Pancreas (tissue), 10 donors: ENCODE measurements at regions not wholly inside any gene's neighbourhood (a gene's known extent, or its start where the extent isn't known, plus 50 kb on each side); places are given as distances from the start of the nearest gene placed in this dataset.
"Not testable (repeated sequence)": the region's sequence is repeated elsewhere in the genome, so short reads cannot be mapped to it uniquely, and the experiment has no call there.

ENCODE experiments used
- ATAC-seq, 4 donors: fragments of 200-7000 bp; cut with Tn5 transposase; one replicate each; pipeline versions ENCODE4 v1.8.0 to v1.9.1; 2020; ENCODE audit warnings: mild to moderate bottlenecking in 4 of 4, moderate library complexity in 4 of 4
- DNase-seq, 6 donors: peaks; one replicate each; pipeline ENCODE4 v3.0.0-alpha.2; 2020
- FAIRE-seq: peaks from 2 replicates; lab custom pipeline; 2012; peaks lifted over from hg19 to GRCh38; lab: Jason Lieb, UNC
- H3K27ac ChIP-seq, 4 donors: fragments of 200-600 bp; sonication (generic); 1 replicate in 3 of 4; 2 replicates in 1 of 4; pipeline versions ENCODE4 v1.5.0 to v1.8.0; 2020
- H3K27me3 ChIP-seq, 4 donors: fragments of 200-600 bp; one replicate each; pipeline ENCODE4 v1.8.0; 2021
- H3K36me3 ChIP-seq, 3 donors: fragments of 200-600 bp; sonication (generic) in 1 of 3; one replicate each; pipeline versions ENCODE4 v1.5.0 to v1.8.0; 2020 to 2021
- H3K4me1 ChIP-seq, 3 donors: fragments of 200-600 bp; one replicate each; pipeline ENCODE4 v1.8.0; 2021
- H3K4me3 ChIP-seq, 4 donors: fragments of 200-600 bp; sonication (generic) in 2 of 4; one replicate each; pipeline versions ENCODE4 v1.5.0 to v1.8.0; 2020 to 2021
- H3K9me3 ChIP-seq, 4 donors: fragments of 200-600 bp; one replicate each; pipeline ENCODE4 v1.8.0; 2021
- WGBS, 2 donors: extraction: QIAGEN DNeasy Blood & Tissue Kit; methylation state at CpG; one replicate each; pipeline ENCODE4 v1.1.7; 2013; 5-methylcytosine and 5-hydroxymethylcytosine counted together
- intact Hi-C, 3 donors: fragments of 100-400 bp; cut with DNase I; formaldehyde crosslinking; loops; one replicate each; pipeline versions ENCODE4 v1.11.1 to v1.14.2; 2022
- TF ChIP-seq, protein P1 (sequence below), 4 donors: fragments of 200-600 bp; sonication (generic) in 3 of 4; IDR thresholded peaks; one replicate each; pipeline versions ENCODE4 v1.5.0 to v1.8.0; 2021; ENCODE audit warnings: antibody characterized with exemption in 4 of 4
- donor health status: healthy with polysubstance abuse.
- donor health status: DM: no; HTN: no; CAD: no; lungs with moderate emphysema.
- donor health status: DM: no; HTN: no; CAD: no.
- donor health status: control.
- donor health status: control.
- donor health status: Bipolar disorder and iron deficiency.
- donor health status: DM: yes; HTN: yes; CAD: no.
- donor health status: DM: no; HTN: no; CAD: no.
- donor health status: DM: no; HTN: no; CAD: no.
- donor health status: DM: yes; HTN: yes; CAD: no.

DNA sequence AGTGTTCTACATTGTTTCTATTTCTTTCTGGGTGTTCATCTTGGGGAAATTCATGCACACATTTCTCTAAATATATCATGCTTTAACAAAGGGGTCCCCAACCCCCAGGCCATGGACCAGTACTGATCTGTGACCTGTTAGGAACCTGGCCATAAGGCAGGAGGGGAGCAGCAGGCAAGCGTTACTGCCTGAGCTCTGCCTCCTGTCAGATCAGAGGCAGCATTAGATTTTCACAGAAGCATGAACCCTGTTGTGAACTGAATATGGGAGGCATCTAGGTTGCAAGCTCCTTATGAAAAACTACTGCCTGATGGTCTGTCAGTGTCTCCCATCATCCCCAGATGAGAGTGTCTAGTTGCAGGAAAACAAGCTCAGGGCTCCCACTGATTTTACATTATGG is 270.0 kb downstream of the AGTPBP1 start:
- no peak for ATAC-seq
- no peak for FAIRE-seq
- Histone ChIP-seq H3K27me3 (no peaks in the 10 kb centered on the region), H3K36me3 (no peaks in the 10 kb centered on the region), H3K9me3 (no peaks in the 10 kb centered on the region), H3K4me3 (no peak overlapping the region), H3K27ac (no peak overlapping the region), H3K4me1 (no peaks in the 10 kb centered on the region)
- no peak for DNase-seq
- intact Hi-C loops = no loop called here
- 67 to 68% methylated on average over 1 of the region's 1 CpG for WGBS, 2 donors
- TF ChIP-seq, protein P1, sequence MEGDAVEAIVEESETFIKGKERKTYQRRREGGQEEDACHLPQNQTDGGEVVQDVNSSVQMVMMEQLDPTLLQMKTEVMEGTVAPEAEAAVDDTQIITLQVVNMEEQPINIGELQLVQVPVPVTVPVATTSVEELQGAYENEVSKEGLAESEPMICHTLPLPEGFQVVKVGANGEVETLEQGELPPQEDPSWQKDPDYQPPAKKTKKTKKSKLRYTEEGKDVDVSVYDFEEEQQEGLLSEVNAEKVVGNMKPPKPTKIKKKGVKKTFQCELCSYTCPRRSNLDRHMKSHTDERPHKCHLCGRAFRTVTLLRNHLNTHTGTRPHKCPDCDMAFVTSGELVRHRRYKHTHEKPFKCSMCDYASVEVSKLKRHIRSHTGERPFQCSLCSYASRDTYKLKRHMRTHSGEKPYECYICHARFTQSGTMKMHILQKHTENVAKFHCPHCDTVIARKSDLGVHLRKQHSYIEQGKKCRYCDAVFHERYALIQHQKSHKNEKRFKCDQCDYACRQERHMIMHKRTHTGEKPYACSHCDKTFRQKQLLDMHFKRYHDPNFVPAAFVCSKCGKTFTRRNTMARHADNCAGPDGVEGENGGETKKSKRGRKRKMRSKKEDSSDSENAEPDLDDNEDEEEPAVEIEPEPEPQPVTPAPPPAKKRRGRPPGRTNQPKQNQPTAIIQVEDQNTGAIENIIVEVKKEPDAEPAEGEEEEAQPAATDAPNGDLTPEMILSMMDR (IDR thresholded peaks at IDR 0.05) = no peak

DNA sequence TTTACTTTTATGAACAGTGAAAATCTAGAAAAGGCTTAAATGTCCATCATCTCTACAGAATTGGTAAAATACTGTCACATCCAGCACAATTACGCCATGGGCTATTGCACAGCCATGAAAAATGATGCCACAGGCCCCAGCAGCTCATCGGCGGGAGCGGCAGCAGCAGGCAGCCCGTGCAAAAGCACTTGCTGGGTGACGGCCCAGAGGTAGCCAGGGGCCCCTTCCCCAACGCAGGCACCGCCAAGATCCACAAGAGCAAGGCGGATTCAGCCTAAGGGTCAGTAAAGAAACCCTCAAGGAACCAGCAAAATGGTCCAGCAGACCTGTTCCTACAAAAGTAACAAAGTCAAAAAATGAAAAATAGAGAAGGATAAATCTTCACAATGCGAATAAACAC is 272.7 kb downstream of the AGTPBP1 start:
- H3K27me3 ChIP-seq = no peaks in the 10 kb centered on the region
- H3K36me3 ChIP-seq = no peaks in the 10 kb centered on the region
- intact Hi-C loops = no loop called here
- FAIRE-seq (no peak), ATAC-seq (no peak), DNase-seq (no peak)
- no peak overlapping the region for H3K27ac ChIP-seq
- no peaks in the 10 kb centered on the region for H3K9me3 ChIP-seq
- TF ChIP-seq, protein P1 (IDR thresholded peaks at IDR 0.05) = no peak
- no peaks in the 10 kb centered on the region for H3K4me1 ChIP-seq
- no peak overlapping the region for H3K4me3 ChIP-seq
- WGBS, 2 donors = 81 to 82% methylated on average over 10 of the region's 10 CpGs

- ATAC-seq (no peak), FAIRE-seq (no peak), DNase-seq (no peak)
- no peaks in the 10 kb centered on the region for H3K9me3 ChIP-seq
- no peak overlapping the region for H3K27ac ChIP-seq
- H3K36me3 ChIP-seq = no peaks in the 10 kb centered on the region
- 77 to 82% methylated on average over 10 of the region's 10 CpGs for WGBS, 2 donors
- no peaks in the 10 kb centered on the region for H3K27me3 ChIP-seq
- no peak overlapping the region for H3K4me3 ChIP-seq
- intact Hi-C loops = no loop called here
- no peaks in the 10 kb centered on the region for H3K4me1 ChIP-seq
- TF ChIP-seq, protein P1 (IDR thresholded peaks at IDR 0.05) = no peak
These were observed 274.9 kb downstream of the AGTPBP1 start for GRCh38 chr9:85466834-85467233.

DNA sequence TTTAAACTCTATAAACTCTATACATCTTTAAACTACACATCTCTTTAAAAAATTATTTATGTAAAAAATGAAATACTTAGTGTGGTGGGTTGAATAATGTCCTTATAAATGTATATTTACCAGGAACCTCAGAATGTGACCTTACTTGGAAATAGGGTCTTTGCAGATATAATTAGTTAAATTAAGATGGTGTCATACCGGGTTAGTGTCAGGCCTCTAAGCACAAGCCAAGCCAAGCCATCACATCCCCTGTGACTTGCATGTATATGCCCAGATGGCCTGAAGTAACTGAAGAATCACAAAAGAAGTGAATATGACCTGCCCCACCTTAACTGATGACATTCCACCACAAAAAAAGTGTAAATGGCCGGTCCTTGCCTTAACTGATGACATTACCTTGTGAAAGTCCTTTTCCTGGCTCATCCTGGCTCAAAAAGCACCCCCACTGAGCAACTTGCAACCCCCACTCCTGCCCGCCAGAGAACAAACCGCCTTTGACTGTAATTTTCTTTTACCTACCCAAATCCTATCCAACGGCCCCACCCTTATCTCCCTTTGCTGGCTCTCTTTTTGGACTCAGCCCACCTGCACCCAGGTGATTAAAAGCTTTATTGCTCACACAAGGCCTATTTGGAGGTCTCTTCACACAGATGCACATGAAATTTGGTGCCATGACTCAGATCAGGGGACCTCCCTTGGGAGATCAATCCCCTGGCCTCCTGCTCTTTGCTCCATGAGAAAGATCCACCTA is 283.5 kb downstream of the AGTPBP1 start:
- H3K36me3 ChIP-seq, intact Hi-C loops, H3K27ac ChIP-seq, DNase-seq, ATAC-seq, H3K4me3 ChIP-seq, H3K27me3 ChIP-seq, H3K9me3 ChIP-seq, FAIRE-seq, H3K4me1 ChIP-seq: not testable (repeated sequence)
- 75 to 89% methylated on average over 4 of the region's 5 CpGs for WGBS, 2 donors

DNA sequence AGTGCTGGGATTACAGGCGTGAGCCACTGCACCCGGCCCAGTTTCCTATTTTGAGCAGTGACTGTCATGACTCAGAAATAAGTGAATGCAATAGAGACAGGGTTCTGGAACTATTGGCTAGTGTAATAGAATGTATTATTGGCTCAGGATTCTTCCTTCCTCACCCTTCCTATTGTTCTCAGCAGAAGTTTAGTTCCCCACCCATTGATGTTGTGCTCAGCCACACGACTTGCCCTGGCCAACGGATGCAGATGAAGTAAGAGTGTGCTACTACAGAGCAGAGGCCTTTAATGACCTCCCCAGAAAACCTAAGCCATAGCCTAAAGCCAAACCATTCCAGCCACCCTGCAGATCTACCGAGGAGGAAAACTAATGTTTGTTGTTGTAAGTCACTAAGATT is 287.9 kb downstream of the AGTPBP1 start:
- no peaks in the 10 kb centered on the region for H3K27me3 ChIP-seq
- no peak for DNase-seq
- no peaks in the 10 kb centered on the region for H3K36me3 ChIP-seq
- ATAC-seq = peak in 1 of 4 donors; percentile 52
- no peak overlapping the region for H3K4me3 ChIP-seq
- 78 to 80% methylated on average over 4 to 5 of the region's 5 CpGs for WGBS, 2 donors
- TF ChIP-seq, protein P1 (IDR thresholded peaks at IDR 0.05) = no peak
- FAIRE-seq = no peak
- no peaks in the 10 kb centered on the region for H3K4me1 ChIP-seq
- H3K9me3 ChIP-seq = no peaks in the 10 kb centered on the region
- intact Hi-C loops = no loop called here
- H3K27ac ChIP-seq = no peak overlapping the region
